ENCODE measurements at regions not wholly inside any gene's neighbourhood (a gene's known extent, or its start where the extent isn't known, plus 50 kb on each side); places are given as distances from the start of the nearest gene placed in this dataset.

- TF ChIP-seq, protein P1, sequence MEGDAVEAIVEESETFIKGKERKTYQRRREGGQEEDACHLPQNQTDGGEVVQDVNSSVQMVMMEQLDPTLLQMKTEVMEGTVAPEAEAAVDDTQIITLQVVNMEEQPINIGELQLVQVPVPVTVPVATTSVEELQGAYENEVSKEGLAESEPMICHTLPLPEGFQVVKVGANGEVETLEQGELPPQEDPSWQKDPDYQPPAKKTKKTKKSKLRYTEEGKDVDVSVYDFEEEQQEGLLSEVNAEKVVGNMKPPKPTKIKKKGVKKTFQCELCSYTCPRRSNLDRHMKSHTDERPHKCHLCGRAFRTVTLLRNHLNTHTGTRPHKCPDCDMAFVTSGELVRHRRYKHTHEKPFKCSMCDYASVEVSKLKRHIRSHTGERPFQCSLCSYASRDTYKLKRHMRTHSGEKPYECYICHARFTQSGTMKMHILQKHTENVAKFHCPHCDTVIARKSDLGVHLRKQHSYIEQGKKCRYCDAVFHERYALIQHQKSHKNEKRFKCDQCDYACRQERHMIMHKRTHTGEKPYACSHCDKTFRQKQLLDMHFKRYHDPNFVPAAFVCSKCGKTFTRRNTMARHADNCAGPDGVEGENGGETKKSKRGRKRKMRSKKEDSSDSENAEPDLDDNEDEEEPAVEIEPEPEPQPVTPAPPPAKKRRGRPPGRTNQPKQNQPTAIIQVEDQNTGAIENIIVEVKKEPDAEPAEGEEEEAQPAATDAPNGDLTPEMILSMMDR (IDR thresholded peaks at IDR 0.05), result no peak
- TF ChIP-seq EZH2 (IDR thresholded peaks at IDR 0.05; ENCODE audit: borderline replicate concordance, insufficient read depth, low read depth, low read length, poor library complexity, severe bottlenecking), result no peak
Measured at GRCh38 chr20:12928358-12928754, 80.4 kb upstream of the SPTLC3 start.

All from B cell (primary cell).